ENCODE measurements at regions not wholly inside any gene's neighbourhood (a gene's known extent, or its start where the extent isn't known, plus 50 kb on each side); places are given as distances from the start of the nearest gene placed in this dataset.

GRCh38 chr5:73375949-73376348 lies 72.6 kb downstream of the FOXD1 start:
- TF ChIP-seq NFIC (IDR thresholded peaks at IDR 0.05) (no peak), TEAD4 (IDR thresholded peaks at IDR 0.05) (no peak), FOXM1 (IDR thresholded peaks at IDR 0.05; ENCODE audit: borderline replicate concordance, low read depth) (no peak), RAD21 (IDR thresholded peaks at IDR 0.05; ENCODE audit: low read depth) (no peak), ZBTB7A (IDR thresholded peaks at IDR 0.05; ENCODE audit: low read depth) (no peak), EP300 (IDR thresholded peaks at IDR 0.05; ENCODE audit: borderline replicate concordance) (no peak), CEBPB (IDR thresholded peaks at IDR 0.05) (no peak), CREB1 (IDR thresholded peaks at IDR 0.05; ENCODE audit: low read depth) (no peak), TAF1 (IDR thresholded peaks at IDR 0.05; ENCODE audit: low read depth) (no peak)

All from Ishikawa (cell line).